ENCODE measurements at regions not wholly inside any gene's neighbourhood (a gene's known extent, or its start where the extent isn't known, plus 50 kb on each side); places are given as distances from the start of the nearest gene placed in this dataset.

- H3K4me3 ChIP-seq (ENCODE audit: low read depth, low read length): no peak overlapping the region
- no peak for DNase-seq (ENCODE audit: low read depth)
- TF ChIP-seq, protein P1, sequence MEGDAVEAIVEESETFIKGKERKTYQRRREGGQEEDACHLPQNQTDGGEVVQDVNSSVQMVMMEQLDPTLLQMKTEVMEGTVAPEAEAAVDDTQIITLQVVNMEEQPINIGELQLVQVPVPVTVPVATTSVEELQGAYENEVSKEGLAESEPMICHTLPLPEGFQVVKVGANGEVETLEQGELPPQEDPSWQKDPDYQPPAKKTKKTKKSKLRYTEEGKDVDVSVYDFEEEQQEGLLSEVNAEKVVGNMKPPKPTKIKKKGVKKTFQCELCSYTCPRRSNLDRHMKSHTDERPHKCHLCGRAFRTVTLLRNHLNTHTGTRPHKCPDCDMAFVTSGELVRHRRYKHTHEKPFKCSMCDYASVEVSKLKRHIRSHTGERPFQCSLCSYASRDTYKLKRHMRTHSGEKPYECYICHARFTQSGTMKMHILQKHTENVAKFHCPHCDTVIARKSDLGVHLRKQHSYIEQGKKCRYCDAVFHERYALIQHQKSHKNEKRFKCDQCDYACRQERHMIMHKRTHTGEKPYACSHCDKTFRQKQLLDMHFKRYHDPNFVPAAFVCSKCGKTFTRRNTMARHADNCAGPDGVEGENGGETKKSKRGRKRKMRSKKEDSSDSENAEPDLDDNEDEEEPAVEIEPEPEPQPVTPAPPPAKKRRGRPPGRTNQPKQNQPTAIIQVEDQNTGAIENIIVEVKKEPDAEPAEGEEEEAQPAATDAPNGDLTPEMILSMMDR (conservative IDR thresholded peaks at IDR 0.05; ENCODE audit: low read depth, low read length): no peak
Measured at GRCh38 chr18:78454221-78454620, 525.4 kb upstream of the SALL3 start.

DNA sequence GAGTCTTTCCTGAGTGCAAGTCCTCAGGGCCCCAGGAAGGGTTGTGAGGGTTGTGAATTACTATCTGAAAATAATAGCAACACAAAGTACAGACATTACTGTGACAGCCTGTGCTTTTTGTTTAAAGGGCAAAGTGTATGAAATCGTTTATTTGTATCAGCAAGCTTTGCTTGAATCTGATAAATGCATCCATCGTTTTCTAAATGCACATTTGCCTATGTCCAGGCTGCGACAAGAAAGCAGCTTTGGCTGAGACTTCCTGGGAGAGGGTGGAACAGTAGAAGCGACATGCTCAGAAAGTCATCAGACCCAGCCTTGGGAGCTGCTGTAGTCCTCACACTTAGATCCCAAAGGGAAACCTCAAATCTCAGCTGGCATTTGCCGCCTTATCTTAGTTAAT, 524.2 kb upstream of the SALL3 start:
- TF ChIP-seq, protein P1 (conservative IDR thresholded peaks at IDR 0.05; ENCODE audit: low read depth, low read length): no peak
- DNase-seq (ENCODE audit: low read depth): no peak
- no peak overlapping the region for H3K4me3 ChIP-seq (ENCODE audit: low read depth, low read length)

GRCh38 chr18:78457011-78457410, 522.6 kb upstream of the SALL3 start:
- DNase-seq (ENCODE audit: low read depth): no peak
- H3K4me3 ChIP-seq (ENCODE audit: low read depth, low read length): no peak overlapping the region
- TF ChIP-seq, protein P1 (conservative IDR thresholded peaks at IDR 0.05; ENCODE audit: low read depth, low read length): no peak

DNA sequence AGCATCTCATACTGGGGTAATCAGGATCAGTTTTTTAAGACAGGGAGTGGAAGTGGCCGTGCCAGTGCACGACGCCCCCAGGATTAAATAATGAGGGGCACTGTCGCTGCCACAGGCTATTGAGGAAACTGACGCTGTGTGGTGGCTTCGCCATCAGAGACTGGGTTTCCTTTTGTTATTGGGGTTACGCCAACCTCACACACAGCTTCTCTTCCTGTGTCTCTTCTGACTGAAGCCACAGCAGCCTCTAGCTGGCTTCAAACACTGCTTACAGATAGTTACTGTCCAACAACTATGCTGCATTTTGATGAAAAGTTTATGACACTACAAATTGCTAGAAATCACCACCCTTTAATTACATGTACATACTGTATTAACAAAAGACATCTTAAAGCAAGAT, 521.9 kb upstream of the SALL3 start:
- TF ChIP-seq, protein P1 (conservative IDR thresholded peaks at IDR 0.05; ENCODE audit: low read depth, low read length): no peak
- H3K4me3 ChIP-seq (ENCODE audit: low read depth, low read length): no peak overlapping the region
- DNase-seq (ENCODE audit: low read depth): no peak

GRCh38 chr18:78458356-78458755, 521.3 kb upstream of the SALL3 start:
- no peak overlapping the region for H3K4me3 ChIP-seq (ENCODE audit: low read depth, low read length)
- TF ChIP-seq, protein P1 (conservative IDR thresholded peaks at IDR 0.05; ENCODE audit: low read depth, low read length): no peak
- no peak for DNase-seq (ENCODE audit: low read depth)

GRCh38 chr18:78459668-78460067, 520.0 kb upstream of the SALL3 start:
- H3K4me3 ChIP-seq (ENCODE audit: low read depth, low read length): no peak overlapping the region
- TF ChIP-seq, protein P1 (conservative IDR thresholded peaks at IDR 0.05; ENCODE audit: low read depth, low read length): no peak
- no peak for DNase-seq (ENCODE audit: low read depth)

DNA sequence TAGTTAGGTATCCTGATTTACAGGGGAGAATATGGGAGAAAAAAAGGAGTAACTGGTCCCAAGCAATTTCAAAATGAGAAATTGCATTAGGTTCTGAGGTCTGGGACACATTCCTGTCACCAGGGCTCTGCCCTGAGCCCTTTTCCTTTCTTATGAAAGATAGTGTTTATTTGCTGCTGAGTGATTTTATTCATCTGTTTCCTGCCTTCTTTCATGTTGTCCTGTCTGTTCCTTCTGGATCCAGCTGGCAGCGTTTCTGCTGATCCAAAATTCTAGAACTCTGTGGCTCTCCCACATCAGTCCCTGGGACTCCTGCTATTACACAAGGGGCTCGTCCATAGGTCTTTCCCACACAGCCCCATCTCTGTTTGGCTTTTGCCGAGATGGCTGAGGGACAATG, 519.1 kb upstream of the SALL3 start:
- TF ChIP-seq, protein P1 (conservative IDR thresholded peaks at IDR 0.05; ENCODE audit: low read depth, low read length): no peak
- no peak for DNase-seq (ENCODE audit: low read depth)
- no peak overlapping the region for H3K4me3 ChIP-seq (ENCODE audit: low read depth, low read length)
